GM21619 (cell line): ENCODE measurements at regions not wholly inside any gene's neighbourhood (a gene's known extent, or its start where the extent isn't known, plus 50 kb on each side); places are given as distances from the start of the nearest gene placed in this dataset.

Experiments used
- ATAC-seq: cut with Tn5 transposase; IDR thresholded peaks from one replicate; pipeline ENCODE4 v1.9.1; 2021; ENCODE audit not compliant: unreplicated experiment

DNA sequence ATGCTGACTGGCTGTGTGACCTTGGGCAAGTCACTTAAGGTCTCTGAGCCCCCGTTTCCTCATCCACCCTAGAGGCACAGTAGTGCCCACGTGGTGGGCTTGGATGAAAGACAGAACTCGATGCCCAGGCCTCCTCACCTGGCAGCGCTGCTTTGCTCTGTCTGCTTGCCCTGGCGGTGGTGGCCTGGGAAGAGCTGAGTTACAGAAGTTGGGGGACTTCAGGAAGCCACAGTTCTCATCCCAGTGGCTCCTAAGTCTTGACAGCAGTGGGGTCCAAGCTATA, 171.5 kb upstream of the IER5L start:
- ATAC-seq: no peak

DNA sequence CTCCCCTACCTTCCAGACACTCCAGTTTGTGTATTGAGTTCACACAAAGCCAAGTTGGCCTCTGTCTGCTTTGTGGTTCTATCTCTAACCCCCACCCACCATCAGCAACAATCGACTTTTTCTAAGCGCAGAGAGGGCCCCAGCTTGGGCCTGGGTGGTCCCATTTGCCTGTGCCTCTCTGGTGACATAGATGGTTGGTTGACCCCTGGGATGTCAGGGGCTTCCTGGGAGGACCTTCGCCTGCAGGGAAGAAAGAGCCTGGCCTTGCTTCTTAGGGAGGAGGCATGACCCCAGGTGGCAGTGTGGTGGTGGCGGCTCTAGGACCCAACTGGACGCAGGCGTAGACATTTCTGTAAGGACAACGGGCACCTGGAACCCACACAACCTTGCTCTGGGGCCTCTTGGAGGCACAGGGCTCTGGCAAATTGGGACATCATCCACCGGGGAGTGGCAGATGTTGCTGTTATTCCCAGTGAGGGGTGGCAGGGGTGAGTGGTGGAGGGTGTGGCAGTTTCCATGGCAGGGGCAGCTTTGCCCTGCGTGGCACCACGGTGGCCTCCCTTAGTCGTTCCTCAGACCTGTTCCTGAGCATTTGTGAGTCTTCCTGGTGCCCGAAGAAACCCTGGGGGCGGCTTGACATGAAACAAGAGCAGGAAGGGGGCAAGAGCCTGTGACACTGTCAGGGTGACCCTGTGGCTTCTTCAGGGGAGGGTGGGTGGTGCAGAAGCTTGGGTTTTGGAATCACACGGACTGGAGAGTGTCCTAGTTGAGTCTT, 171.0 kb upstream of the IER5L start:
- no peak for ATAC-seq

DNA sequence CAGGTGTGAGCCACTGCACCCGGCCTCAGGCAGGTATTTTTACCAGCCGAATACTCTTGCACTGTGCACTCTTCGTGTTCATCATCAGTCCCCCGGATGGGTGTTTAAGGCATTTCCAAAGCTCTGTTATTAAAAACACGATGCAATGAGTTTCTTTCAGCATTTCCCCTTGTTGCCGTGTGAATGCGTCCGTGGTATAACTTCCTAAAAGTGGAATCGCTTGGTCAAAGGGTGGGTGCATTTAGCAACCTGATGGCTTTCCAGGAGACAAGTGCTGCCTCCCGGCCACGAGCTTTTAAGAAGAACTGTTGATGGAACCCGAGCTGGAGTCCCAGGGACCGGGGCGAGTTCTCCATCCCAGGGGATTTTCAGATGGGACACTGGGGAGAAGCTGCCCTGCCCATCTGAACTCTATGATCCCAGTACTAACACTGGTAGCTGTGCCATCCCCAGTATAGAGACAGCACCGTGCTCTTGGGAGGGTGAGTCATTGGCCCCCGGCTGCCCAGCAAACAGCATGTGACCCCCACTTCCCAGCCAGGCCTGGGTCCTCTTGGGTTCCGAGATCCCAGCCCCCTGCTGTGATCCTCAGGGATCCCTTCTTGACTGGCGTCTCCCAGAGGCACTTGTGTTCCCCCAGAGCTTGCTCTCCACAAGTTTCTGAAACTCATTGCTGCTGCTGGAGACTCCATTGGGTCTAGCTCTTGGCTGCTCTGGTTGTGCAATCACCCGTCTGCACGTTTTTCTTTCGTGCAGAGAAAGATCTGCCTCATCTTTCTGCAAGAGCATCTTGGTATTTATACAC, 169.5 kb upstream of the IER5L start:
- no peak for ATAC-seq

DNA sequence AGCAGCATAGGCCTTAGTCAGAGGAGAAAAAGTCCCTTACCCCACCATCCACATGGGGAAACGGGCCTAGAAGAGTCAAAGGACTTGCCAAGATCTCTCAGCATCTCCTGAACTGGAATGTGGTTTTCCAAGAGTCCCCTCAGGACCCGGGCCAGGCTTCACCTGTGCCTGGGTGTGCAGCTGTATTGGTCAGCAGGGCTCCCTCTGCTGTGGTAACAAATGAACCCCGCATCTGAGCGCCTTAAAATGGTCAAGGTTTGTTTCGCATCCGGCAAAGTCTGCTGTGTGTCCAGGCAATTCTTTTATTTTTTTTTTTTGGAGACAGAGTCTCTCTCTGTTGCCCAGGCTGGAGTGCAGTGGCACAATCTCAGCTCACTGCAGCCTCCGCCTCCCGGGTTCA, 168.0 kb upstream of the IER5L start:
- no peak for ATAC-seq

DNA sequence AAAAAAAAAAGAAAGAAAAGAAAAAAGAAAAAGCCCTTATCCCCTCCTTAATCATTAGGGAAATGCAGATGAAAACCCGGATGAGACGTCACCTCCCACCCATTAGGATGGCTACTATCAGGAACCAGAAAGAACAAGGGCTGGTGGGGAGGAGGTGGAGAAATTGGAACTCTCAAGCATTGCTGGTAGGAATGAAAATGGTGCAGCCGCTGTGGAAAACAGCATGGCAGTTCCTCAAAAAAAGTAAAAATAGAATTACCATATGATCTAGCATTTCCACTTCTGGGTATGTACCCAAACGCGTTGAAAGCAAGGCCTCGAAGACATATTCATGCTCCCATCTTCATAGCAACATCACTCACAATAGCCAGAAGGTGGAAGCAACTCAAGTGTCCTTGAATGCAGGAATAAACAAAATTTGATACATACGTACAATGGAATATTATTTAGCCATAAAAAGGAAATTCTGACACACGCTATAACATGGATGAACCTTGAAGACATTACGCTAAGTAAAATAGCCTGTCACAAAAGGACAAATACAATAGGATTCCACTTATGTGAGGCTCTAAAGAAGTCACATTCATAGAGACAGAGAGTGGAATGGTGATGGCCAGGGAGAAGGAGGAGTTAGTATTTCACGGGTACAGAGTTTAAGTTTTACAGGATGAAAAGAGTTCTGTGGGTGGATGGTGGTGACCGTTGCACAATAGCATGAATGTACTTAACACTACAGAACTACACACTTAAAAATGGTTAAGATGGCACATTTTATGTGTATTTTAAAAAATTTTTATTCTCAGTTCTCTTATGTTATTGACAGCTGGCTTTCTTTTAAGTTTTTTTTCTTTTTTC, 166.8 kb upstream of the IER5L start:
- no peak for ATAC-seq

DNA sequence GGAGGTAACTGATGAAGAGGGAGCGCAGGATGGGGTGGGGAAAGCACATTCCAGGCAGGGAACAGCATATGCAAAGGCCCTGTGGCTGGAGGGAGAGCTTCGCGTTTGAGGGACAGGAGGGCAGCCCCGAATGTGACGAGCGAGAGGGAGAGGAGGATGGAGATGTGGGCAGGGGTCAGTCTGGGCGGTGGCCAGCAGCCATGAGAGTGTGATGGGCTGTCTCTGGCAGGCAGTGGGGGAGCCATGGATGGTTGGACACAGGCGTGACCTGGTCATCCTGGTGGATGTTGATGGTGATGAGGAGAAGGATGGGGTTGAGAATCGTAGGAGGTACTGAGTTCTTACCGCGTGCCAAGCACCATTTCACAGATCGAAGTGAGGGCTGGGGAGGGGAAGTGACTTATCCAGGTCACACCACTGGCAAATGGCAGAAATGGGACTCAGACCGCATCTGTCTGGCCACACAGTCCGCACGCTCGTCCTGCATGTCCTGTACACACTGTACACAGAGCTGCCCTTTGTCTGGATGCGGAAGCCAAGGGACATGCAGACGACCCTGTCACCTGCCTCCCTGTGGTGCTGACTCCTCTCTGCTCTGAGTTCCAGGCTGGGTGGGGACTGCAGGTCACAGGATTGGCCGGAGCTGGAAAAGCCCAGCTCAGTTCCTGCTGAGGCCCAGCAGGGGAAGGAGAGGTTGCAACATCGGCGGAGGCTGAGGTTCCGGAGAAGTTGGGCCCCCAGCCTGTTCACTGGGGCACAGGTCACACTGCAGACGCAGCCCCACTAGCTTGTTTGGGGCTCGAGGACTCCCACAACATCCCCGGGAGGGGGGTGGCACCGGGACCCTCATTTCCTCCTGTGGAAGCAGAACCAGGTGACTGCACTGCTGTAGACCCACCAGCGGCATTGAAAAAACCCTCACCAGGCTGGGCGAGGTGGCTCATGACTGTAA, 165.6 kb upstream of the IER5L start:
- no peak for ATAC-seq

DNA sequence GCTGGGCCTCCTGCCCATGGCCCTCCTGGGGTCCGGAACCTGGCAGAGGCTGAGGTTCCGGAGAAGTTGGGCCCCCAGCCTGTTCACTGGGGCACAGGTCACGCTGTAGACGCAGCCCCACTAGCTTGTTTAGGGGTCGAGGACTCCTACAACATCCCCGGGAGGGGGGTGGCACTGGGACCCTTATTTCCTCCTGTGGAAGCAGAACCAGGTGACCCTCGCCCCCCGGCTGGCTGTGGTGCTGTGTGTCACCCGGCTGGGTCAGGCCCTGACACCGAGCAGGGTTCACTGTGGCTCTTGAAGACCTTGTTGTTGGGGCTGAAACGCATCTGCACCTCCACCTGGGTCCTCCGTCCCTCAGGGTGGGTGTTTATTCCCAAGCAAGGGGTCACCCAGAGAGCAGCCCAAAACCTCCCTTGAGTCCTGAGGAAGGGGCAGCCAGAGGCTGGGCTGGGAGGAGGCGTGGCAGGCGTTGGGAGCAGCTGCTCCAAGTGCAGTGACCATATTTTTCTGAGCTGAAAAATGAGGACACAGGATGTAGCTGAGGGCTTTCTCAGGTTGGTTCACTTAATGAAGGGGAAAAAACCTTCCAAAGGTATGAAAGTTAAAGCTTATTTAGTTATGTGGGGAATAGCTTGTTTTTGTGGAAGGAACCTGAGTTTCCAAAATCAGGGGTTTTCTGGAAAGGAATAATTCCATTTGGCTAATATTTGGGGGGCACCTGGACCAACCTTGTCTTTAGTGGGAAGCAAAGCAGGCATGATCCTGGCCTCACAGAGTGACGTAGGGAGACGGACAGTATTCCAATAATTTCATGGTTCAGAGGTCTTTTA, 164.7 kb upstream of the IER5L start:
- ATAC-seq: no peak

DNA sequence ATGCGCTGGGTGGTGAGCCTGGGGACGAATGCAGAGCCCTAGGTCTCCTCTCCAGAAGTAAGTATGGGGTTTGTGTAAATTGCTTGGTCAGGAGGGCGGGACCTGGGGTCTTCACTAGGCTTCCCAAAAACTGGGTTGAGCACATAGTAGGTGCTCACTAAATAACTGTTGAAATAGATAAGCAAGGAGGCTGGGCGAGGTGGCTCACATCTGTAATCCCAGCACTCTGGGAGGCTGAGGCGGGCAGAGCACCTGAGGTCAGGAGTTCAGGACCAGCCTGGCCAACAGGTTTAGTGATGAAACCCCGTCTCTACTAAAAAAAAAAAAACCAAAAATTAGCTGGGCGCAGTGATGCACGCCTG, 163.9 kb upstream of the IER5L start:
- ATAC-seq: no peak

DNA sequence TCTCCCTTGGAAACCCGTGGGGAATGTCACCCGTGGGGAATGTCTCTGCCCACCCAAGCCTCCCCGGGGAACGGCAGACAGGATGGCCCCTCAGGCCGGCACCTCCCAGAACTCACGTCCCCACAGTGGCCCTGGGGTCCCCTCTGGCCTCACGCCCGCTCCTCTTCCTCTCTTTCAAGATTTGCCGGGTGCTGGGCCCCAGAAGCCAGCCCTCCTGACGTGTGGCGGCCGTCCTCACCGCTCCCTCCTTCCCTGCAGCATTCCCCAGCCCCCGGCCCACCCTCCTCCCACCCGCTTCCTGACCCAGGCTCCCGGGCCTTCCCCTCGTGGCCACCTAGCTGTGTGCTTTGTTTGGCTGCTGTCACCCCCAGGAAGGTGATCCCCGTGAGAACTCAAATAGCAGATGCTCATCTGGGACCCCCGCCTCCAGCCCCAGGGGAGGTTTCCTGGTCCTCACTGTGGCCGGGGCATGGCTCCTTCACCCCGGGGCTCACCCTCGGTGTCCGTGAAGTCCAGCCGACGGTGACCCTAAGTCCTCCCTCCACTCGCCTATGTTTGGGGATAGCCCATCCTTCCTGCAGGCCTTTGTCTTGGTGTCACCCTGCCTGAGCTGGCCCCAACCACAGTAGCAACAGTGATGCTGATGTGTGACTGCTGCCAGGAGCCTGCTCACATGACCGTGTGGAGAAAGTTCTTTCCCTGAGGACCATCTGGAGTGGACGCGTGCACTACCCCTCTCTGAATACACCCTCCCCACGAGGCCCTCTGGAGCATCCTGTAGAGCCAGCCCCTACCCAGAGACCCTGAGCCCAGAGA, 163.3 kb upstream of the IER5L start:
- no peak for ATAC-seq

DNA sequence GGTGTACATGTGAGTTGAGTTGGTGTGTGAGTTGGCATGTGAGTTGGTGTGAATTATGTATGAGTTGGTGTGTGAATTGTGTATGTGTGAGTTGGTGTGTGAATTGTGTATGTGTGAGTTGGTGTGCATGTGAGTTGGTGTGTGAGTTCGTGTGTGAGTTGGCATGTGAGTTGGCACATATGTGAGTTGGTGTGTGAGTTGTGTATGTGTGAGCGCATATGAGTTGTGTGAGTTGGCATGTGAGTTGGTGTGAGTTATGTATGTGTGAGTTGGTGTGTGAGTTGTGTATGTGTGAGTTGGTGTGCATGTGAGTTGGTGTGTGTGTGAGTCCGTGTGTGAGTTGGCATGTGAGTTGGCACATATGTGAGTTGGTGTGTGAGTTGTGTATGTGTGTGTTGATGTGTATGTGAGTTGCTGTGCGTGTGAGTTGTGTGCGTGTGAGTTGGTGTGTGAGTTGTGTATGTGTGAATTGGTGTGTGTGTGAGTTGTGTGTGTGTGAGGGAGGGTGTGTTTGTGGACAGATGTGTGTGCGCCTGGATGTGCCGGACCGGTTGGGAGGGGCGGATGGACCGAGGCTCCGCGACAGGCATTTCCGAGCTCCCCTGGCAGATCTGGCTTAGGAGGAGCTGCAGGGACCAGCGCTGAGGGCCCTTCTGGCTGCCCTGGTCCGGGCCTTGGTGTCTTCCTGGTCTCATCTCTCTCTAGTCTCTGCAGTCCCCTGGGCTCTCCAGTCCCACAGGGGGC, 162.5 kb upstream of the IER5L start:
- ATAC-seq: no peak

DNA sequence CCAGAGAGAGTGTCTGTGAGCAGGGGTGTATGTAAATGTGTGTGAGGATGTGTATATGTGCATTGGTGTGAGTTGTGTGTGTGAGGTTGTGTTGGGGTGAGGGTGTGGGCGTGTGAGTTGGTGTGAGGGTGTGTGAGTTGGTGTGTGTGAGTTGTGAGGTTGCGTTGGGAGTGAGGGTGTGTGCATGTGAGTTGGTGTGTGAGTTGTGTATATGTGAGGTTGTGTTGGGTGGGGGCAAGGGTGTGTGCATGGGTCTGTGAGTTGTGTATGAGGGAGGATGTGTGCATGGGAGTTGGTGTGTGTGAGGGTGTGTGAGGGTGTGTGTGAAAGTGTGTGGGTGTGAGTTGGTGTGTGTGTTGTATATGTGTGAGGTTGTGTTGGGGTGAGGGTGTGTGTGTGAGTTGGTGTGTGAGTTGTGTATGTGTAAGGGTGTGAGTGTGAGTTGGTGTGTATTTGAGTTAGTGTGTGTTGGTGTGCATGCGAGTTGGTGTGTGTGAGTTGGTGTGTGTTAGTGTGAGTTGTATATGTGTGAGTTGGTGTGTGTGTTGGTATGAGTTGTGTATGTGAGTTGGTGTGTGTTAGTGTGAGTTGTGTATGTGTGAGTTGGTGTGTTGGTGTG, 161.6 kb upstream of the IER5L start:
- ATAC-seq: no peak

DNA sequence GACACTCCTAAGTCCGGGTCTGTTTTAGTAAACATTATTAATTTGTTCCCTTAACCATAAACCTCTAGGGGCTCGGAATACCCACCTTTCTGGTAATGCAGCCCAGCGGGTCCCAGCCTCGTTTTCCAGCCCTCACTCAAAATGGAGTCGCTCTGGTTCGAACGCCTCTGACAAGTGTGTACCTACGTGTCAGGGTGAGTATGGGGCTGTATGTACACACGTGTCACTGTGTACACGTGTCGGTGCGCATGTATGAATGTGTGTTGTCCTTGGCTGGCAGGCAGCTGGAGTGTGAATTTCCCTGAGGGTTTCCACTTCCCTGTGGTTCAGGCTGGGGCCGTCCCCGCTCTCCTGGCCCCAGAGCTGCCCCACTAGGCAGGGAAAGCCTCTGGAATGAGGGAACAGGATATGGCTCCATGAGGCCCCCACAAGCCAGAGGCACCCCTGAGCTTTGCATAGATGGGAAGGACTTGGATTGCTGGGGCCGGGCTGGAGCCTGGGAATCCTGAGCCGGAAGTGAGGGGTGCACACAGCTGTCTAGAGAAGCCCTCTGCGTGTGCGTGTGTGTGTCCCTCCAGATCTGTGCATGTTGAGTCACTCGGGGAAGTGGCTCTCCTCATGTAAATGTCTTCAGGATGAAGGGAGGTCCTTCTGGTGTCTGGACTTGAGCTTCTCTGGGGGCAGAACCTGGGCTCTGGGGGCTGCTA, 160.8 kb upstream of the IER5L start:
- no peak for ATAC-seq

DNA sequence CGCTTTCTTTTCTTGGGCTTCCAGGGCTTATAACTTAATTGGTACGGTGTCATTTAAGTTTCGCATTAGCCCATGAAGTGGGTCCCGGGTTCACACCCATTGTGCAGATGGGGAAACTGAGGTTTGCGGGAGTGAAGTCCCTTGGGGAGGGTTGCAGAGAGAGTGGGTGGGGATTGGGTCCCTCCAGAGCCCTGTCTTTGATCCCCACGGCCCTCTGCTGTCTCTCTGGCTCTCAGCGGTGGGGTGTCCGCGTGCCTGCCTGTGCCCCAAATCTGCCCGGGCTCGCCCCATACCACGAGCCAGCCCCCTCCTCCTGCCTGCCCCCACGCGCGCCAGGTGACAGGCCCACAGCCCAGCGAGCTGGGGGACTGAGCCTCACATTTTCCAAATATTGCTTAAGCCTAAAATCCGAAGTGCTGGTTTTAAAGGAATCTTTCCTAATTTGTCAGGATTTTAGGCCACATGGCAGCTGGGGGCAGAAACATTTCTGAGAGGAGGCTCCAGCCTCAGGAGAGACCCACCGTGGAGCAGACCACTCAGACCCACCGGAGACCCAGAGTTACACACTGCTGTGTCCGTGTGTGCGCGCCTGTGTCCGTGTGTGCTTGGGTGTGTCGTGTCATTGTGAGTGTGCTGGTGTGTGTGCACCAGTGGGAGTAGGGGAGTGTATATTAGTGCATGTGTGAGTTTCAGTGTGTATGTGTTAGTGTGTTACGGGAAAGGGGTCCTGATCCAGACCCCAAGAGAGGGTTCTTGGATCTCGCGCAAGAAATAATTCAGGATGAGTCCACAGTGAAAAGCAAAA, 159.5 kb upstream of the IER5L start:
- ATAC-seq: no peak

DNA sequence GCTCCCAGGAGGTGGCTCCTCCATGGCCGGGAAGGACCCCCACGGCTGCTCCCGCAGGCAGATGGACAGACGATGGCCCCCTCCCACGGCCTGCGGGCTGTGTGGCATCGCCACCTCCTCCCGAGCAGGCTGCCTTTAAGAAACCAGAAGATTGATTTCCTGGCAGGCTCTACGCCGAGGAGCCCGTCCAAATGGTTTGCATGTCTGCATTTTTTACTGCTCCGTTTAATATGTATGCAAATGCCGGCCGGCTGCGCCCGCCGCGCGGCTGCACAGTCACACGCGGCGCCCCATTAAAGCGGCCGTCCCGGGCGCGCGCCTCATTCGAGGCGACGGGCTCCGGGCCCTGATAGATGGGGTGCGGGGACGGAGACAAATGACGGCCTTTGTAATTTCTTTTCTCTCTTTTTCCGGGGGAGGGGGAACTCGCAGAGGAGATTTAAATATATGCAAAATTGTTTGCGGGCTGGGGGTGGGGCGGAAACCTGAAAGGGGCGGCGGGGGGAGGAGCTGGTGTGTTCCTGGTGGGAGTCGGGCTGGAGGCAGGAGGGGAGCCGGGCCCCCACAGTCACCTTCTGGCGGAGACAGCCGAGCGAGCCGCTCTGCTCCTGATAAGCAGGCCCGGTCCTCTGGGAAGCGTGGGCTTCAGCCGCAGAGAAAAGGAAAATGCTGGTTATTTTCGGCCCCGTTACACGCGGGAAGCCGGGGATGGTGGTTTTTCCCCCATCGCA, 158.7 kb upstream of the IER5L start:
- no peak for ATAC-seq

DNA sequence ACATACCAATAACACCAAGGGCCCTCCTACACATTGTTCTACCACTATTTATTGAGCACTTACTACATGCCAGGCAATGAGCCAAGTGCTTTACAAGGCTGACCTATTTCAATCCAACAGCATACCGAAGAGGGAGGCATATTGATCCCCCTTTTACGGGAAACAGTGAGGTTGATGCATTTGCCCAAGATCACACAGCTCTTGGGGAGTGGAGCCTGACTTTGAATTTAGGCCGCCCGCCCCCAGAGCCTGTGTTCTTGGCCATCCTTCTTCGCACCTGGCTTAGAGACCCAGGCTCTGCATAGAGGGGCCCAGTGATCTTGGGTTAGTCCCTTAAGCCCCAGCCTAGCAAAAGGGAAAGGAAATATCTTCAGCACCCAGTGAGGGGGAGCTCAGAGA, 158.1 kb upstream of the IER5L start:
- ATAC-seq: no peak
